ENCODE measurements at regions not wholly inside any gene's neighbourhood (a gene's known extent, or its start where the extent isn't known, plus 50 kb on each side); places are given as distances from the start of the nearest gene placed in this dataset.

DNA sequence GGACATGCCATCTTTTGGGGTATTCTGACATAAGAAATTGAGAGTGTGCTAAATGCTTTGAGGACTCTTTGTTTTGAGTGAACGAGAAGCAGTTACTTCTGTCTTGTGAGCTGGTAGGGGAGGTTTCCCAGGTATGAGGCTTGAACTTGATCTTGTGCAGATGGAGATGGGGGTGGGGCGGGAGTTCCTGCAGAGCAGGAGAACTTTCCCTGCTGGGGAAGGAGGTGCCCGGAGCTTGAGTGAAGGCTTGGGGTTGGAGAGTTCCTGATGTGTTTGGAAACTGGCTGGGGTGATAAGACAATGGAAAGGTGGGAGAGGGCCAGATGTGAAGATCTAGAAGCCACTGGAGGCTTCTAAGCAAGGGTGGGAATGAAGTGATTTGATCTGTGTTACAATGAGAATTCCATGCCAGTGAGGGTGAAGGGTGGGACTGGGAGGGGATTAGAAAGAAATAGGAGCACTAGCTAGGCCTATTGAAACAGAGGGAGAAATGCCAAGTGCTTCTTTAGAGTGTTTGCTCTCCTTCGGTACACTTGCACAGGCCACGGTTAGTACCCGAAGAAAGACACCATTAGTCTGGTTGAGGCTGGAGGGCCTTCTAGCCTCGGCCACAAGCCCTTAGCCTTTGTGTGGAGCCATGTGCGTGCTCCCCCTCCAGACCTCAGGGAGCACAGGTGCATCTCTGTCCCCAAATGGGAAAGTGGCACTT lies 103.5 kb upstream of the STOX2 start:
- Mint-ChIP-seq H3K27me3 (ENCODE audit: low read depth) (peaks cover 38% of the 10 kb centered on the region), H3K36me3 (ENCODE audit: low read depth) (peaks cover 3% of the 10 kb centered on the region), H3K4me1 (ENCODE audit: low read depth) (peaks cover 10% of the 10 kb centered on the region), H3K9me3 (ENCODE audit: low read depth) (no peaks in the 10 kb centered on the region), H3K4me3 (ENCODE audit: unreplicated experiment) (no peak overlapping the region), H3K27ac (ENCODE audit: unreplicated experiment) (no peak overlapping the region)
- no peak for TF ChIP-seq CTCF (IDR thresholded peaks at IDR 0.05)
- no peak for DNase-seq (ENCODE audit: low spot score)

- TF ChIP-seq CTCF (IDR thresholded peaks at IDR 0.05): no peak
- DNase-seq (ENCODE audit: low spot score): no peak
- no peak overlapping the region for H3K27ac Mint-ChIP-seq (ENCODE audit: unreplicated experiment)
- H3K27me3 Mint-ChIP-seq (ENCODE audit: low read depth): peaks cover 9% of the 10 kb centered on the region
- no peak overlapping the region for H3K4me3 Mint-ChIP-seq (ENCODE audit: unreplicated experiment)
- H3K9me3 Mint-ChIP-seq (ENCODE audit: low read depth): peaks cover 2% of the 10 kb centered on the region
- H3K4me1 Mint-ChIP-seq (ENCODE audit: low read depth): no peaks in the 10 kb centered on the region
- peaks cover 3% of the 10 kb centered on the region for H3K36me3 Mint-ChIP-seq (ENCODE audit: low read depth)
Observed at GRCh38 chr4:183806341-183806740, 98.8 kb upstream of the STOX2 start.

DNA sequence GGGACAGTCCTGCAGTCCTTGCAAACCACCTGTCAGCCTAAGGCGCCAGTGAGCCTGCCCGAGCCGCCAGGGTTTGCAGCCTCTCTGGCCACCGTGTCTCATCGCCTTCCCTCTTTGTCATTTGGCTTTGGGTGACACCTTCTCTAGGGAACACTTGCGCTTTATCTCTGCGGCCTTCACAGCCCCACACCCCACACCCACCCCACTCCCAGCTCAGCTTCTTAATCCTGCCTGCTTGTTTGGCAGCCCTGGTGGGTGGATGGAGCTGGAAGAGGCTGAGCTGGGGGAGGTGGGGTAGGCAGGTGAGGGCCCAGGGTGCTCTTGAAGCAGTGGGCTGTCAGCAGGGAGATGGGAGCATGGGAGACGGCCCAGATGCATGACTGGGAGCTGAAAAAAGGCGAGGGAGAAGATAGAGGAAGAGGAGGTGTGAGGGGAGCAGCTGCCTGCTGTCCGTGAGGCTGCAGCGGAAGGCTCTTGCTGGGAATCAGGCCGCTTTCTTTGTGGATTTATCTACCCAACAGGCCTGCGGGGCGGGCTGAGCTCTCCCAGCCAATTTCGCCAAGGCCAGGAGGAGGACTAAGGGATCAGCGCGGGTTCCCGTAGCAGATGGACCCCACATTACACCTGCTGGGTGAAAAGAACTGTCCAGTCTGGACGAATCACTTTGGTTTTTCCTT lies 97.5 kb upstream of the STOX2 start:
- Mint-ChIP-seq H3K4me1 (ENCODE audit: low read depth) (no peaks in the 10 kb centered on the region), H3K27me3 (ENCODE audit: low read depth) (peaks cover 2% of the 10 kb centered on the region), H3K9me3 (ENCODE audit: low read depth) (peaks cover 2% of the 10 kb centered on the region), H3K36me3 (ENCODE audit: low read depth) (no peaks in the 10 kb centered on the region), H3K4me3 (ENCODE audit: unreplicated experiment) (no peak overlapping the region), H3K27ac (ENCODE audit: unreplicated experiment) (no peak overlapping the region)
- DNase-seq (ENCODE audit: low spot score): no peak
- no peak for TF ChIP-seq CTCF (IDR thresholded peaks at IDR 0.05)

GRCh38 chr4:183808097-183808456 lies 97.0 kb upstream of the STOX2 start:
- peaks cover 3% of the 10 kb centered on the region for H3K27me3 Mint-ChIP-seq (ENCODE audit: low read depth)

DNA sequence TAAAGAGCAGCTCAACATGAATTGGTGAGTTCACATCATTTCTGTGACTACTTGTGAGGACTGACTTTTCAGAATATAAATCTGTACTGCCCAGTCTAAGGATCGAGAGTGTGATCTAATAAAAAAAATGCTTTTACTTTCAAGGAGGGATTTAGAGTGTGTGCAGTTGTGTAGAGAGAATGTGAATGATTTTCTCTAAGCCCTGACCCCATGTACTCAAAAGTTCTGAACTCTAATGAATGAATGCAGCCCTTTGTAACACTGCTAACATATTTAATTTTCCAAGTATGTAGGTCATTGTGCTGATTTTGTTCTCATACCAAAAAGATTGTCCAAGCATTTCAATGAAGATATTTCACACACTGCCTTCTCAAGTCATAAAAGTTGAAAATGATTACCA lies 92.5 kb upstream of the STOX2 start:
- peaks cover 12% of the 10 kb centered on the region for H3K27me3 Mint-ChIP-seq (ENCODE audit: low read depth)
- DNase-seq (ENCODE audit: low spot score): no peak
- H3K4me3 Mint-ChIP-seq (ENCODE audit: unreplicated experiment): no peak overlapping the region
- H3K36me3 Mint-ChIP-seq (ENCODE audit: low read depth): no peaks in the 10 kb centered on the region
- H3K4me1 Mint-ChIP-seq (ENCODE audit: low read depth): no peaks in the 10 kb centered on the region
- peaks cover 2% of the 10 kb centered on the region for H3K9me3 Mint-ChIP-seq (ENCODE audit: low read depth)
- TF ChIP-seq CTCF (IDR thresholded peaks at IDR 0.05): no peak
- no peak overlapping the region for H3K27ac Mint-ChIP-seq (ENCODE audit: unreplicated experiment)

More at GRCh38 chr4:183808097-183808456, 97.0 kb upstream of the STOX2 start:
- H3K4me1 Mint-ChIP-seq (ENCODE audit: low read depth): no peaks in the 10 kb centered on the region
- H3K36me3 Mint-ChIP-seq (ENCODE audit: low read depth): no peaks in the 10 kb centered on the region
- H3K4me3 Mint-ChIP-seq (ENCODE audit: unreplicated experiment): no peak overlapping the region
- no peak for TF ChIP-seq CTCF (IDR thresholded peaks at IDR 0.05)
- no peak overlapping the region for H3K27ac Mint-ChIP-seq (ENCODE audit: unreplicated experiment)
- peaks cover 2% of the 10 kb centered on the region for H3K9me3 Mint-ChIP-seq (ENCODE audit: low read depth)
- DNase-seq (ENCODE audit: low spot score): no peak
